ENCODE measurements at regions not wholly inside any gene's neighbourhood (a gene's known extent, or its start where the extent isn't known, plus 50 kb on each side); places are given as distances from the start of the nearest gene placed in this dataset.
"Not testable (repeated sequence)": the region's sequence is repeated elsewhere in the genome, so short reads cannot be mapped to it uniquely, and the experiment has no call there.

DNA sequence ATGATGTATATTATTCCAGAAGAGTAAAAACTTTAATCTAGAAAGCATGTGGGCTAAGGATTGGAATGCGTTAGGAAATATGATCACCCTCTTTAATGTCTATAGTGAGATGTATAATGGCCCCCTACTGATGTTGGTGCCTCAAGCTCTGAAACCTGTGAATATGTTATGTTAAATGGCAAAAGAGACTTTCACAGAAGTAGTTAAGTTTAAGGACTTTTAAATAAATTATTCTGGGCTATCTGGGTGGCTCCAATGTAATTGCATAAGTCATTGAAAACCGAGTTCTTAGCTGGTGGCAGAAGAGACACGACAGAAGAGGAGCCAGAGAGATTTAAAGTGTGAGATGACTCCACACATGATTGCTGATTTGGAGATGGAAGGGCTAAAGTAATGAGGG, 1048.4 kb downstream of the PRIM2 start:
- DNase-seq; H3K4me1 ChIP-seq; H3K27me3 ChIP-seq; H3K4me3 ChIP-seq (ENCODE audit: low read depth, low read length); H3K36me3 ChIP-seq; H3K9me3 ChIP-seq: not testable (repeated sequence)

DNA sequence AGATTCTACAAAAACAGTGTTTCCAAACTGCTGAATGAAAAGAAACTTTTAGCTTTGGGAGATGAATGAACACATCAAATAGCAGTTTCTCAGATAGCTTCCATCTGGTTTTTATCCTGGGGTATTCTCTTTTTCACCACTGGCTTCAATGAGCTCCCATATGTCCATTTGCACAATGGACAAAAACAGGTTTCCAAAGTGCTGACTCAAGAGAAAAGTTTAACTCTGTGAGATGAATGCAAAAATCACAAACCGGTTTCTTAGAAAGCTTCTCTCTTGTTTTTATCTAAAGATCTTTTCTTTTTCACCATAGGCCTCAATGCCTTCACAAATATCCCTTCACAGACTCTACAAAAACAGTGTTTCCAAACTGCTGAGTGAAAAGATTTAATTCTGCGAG, 1089.2 kb downstream of the PRIM2 start:
- H3K4me3 ChIP-seq (ENCODE audit: low read depth, low read length); H3K36me3 ChIP-seq; DNase-seq; H3K4me1 ChIP-seq; H3K27me3 ChIP-seq; H3K9me3 ChIP-seq: not testable (repeated sequence)

DNA sequence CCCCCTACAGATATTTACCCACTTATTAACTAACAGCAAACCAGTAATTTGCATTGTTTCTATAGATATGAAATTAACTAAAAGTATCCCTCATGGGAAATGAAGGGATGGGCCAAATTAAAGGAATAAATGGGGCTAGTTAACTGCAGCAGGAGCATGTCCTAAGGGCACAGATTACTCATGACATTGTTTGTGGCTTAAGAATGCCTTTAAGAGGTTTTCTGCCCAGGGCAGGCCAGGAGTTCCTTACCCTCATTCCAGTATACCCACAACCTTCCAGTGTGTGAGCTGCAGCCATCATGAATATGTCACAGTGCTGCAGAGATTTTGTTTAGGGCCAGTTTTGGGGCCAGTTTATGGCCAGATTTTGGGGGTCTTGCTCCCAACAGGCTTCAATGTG, 1101.9 kb downstream of the PRIM2 start:
- no peak for DNase-seq
- TF ChIP-seq, protein P1, sequence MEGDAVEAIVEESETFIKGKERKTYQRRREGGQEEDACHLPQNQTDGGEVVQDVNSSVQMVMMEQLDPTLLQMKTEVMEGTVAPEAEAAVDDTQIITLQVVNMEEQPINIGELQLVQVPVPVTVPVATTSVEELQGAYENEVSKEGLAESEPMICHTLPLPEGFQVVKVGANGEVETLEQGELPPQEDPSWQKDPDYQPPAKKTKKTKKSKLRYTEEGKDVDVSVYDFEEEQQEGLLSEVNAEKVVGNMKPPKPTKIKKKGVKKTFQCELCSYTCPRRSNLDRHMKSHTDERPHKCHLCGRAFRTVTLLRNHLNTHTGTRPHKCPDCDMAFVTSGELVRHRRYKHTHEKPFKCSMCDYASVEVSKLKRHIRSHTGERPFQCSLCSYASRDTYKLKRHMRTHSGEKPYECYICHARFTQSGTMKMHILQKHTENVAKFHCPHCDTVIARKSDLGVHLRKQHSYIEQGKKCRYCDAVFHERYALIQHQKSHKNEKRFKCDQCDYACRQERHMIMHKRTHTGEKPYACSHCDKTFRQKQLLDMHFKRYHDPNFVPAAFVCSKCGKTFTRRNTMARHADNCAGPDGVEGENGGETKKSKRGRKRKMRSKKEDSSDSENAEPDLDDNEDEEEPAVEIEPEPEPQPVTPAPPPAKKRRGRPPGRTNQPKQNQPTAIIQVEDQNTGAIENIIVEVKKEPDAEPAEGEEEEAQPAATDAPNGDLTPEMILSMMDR (IDR thresholded peaks at IDR 0.05; ENCODE audit: low read depth, low read length), result no peak
- Histone ChIP-seq H3K9me3 (no peaks in the 10 kb centered on the region), H3K27me3 (no peaks in the 10 kb centered on the region), H3K4me1 (no peaks in the 10 kb centered on the region), H3K4me3 (ENCODE audit: low read depth, low read length) (no peak overlapping the region), H3K36me3 (no peaks in the 10 kb centered on the region)

All from BE2C (cell line).